ENCODE measurements at regions not wholly inside any gene's neighbourhood (a gene's known extent, or its start where the extent isn't known, plus 50 kb on each side); places are given as distances from the start of the nearest gene placed in this dataset.
"Not testable (repeated sequence)": the region's sequence is repeated elsewhere in the genome, so short reads cannot be mapped to it uniquely, and the experiment has no call there.

DNA sequence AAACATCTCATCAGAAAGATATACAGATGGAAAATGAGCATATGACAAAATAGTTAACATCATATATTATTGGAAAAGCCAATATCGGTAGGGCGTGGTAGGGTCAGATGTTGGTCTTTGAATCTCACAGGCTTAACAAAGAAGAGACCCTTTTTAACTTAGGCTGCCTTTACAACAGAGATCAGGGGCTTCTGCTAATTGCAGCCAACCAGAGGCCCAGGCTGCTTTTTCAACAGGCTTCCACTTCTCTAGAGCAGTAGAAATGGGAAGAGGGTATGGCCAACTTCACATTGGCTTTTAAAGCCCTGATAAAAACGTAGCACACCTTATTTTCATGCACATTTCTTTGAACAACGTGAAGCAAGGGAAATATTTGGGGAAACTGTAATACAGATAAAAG, 764.3 kb upstream of the CTNND2 start:
- Histone ChIP-seq H3K9me3 (ENCODE audit: severe bottlenecking) (no peaks in the 10 kb centered on the region), H3K27ac (no peak overlapping the region), H3K36me3 (no peaks in the 10 kb centered on the region), H3K4me3 (ENCODE audit: low read depth, low read length) (no peak overlapping the region), H3K27me3 (ENCODE audit: insufficient read depth, low read depth, severe bottlenecking) (no peaks in the 10 kb centered on the region)
- DNase-seq, result no peak
- TF ChIP-seq, protein P1, sequence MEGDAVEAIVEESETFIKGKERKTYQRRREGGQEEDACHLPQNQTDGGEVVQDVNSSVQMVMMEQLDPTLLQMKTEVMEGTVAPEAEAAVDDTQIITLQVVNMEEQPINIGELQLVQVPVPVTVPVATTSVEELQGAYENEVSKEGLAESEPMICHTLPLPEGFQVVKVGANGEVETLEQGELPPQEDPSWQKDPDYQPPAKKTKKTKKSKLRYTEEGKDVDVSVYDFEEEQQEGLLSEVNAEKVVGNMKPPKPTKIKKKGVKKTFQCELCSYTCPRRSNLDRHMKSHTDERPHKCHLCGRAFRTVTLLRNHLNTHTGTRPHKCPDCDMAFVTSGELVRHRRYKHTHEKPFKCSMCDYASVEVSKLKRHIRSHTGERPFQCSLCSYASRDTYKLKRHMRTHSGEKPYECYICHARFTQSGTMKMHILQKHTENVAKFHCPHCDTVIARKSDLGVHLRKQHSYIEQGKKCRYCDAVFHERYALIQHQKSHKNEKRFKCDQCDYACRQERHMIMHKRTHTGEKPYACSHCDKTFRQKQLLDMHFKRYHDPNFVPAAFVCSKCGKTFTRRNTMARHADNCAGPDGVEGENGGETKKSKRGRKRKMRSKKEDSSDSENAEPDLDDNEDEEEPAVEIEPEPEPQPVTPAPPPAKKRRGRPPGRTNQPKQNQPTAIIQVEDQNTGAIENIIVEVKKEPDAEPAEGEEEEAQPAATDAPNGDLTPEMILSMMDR (IDR thresholded peaks at IDR 0.05; ENCODE audit: low read depth, low read length), result no peak

DNA sequence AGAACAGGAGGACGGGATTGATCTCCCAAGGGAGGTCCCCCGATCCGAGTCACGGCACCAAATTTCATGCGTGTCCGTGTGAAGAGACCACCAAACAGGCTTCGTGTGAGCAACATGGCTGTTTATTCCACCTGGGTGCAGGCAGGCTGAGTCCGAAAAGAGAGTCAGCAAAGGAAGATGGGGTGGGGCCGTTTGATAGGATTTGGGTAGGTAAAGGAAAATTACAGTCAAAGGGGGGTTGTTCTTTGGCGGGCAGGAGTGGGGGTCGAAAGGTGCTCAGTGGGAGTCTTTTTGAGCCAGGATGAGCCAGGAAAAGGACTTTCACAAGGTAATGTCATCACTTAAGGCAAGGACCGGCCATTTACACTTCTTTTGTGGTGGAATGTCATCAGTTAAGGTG, 763.6 kb upstream of the CTNND2 start:
- H3K27ac ChIP-seq; H3K9me3 ChIP-seq (ENCODE audit: severe bottlenecking); H3K36me3 ChIP-seq; DNase-seq; H3K27me3 ChIP-seq (ENCODE audit: insufficient read depth, low read depth, severe bottlenecking); H3K4me3 ChIP-seq (ENCODE audit: low read depth, low read length): not testable (repeated sequence)

DNA sequence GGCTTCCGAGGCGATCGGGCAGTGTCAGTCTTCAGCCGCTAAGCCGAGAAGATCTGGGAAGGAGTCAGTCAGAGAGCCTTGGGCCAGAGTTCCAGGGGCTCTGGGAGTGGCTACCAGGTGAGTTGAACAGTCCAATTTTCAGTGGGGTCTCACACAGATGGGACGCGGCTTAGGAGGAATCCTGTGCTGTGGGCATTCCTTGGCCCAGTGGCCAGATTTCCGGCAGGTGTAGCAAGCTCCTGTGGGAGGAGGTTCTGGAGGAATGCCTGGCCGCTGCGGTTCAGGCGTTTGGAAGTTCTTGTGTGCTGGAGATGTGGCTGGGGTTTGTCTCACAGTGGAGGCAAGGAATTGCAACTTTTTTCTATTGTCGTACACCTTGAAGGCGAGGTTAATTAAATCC, 761.5 kb upstream of the CTNND2 start:
- H3K27me3 ChIP-seq (ENCODE audit: insufficient read depth, low read depth, severe bottlenecking); H3K27ac ChIP-seq; H3K36me3 ChIP-seq; DNase-seq; H3K9me3 ChIP-seq (ENCODE audit: severe bottlenecking); H3K4me3 ChIP-seq (ENCODE audit: low read depth, low read length): not testable (repeated sequence)

DNA sequence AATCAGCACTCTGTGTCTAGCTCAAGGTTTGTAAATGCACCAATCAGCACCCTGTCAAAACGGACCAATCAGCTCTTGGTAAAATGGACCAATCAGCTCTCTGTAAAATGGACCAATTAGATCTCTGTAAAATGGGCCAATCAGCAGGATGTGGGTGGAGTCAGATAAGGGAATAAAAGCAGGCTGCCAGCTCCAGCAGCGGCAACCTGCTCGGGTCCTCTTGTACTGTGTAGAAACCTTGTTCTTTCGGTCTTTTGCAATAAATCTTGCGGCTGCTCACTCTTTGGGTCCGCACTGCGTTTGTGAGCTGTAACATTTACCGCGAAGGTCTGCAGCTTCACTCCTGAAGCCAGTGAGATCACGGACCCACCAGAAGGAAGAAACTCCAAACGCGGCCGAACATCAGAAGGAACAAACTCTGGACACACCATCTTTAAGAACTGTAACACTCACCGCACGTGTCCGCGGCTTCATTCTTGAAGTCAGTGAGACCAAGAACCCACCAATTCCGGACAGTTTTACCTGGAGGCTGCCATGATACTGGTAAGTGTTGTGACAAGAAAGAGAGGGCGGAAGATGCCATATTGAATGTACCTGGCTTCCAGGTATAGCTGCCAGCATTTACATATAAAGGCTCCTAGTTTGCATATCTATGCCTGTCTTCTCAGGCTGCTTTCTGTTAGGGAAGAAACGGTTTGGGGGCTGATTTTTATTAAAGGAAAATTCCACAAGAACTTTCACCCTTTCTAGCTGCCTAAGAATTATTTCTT, 758.5 kb upstream of the CTNND2 start:
- Histone ChIP-seq H3K36me3 (no peaks in the 10 kb centered on the region), H3K4me3 (ENCODE audit: low read depth, low read length) (no peak overlapping the region), H3K27ac (no peak overlapping the region), H3K9me3 (ENCODE audit: severe bottlenecking) (peaks cover 7% of the 10 kb centered on the region), H3K27me3 (ENCODE audit: insufficient read depth, low read depth, severe bottlenecking) (no peaks in the 10 kb centered on the region)
- TF ChIP-seq, protein P1 (IDR thresholded peaks at IDR 0.05; ENCODE audit: low read depth, low read length), result no peak
- no peak for DNase-seq

DNA sequence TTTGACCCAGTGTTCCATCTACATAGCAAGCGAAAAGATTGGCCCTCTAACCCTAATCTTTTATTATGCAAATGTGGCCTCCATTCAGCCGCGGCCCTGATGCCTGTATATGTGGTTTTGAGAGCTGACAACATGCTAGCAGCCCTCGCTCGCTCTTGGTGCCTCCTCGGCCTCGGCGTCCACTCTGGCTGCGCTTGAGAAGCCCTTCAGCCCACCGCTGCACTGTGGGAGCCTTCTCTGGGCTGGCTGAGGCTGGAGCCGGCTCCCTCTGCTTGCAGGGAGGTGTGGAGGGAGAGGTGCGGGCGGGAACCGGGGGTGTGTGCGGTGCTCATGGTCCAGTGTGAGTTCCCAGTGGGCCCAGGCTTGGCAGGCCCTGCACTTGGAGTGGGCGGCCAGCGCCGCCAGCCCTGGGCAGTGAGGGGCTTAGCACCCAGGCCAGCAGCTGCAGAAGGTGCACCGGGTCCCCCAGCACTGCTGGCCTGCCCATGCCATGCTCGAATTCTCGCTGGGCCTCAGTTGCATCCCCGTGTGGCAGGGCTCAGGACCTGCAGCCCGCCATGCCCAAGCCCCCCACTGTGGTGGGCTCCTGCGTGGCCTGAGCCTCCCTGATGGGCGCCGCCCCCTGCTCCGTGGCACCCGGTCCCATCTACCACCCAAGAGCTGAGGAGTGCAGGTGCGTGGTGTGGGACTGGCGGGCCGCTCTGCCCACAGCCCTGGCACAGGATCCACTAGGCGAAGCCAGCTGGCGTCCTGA, 757.5 kb upstream of the CTNND2 start:
- no peak overlapping the region for H3K4me3 ChIP-seq (ENCODE audit: low read depth, low read length)
- H3K9me3 ChIP-seq (ENCODE audit: severe bottlenecking), result peaks cover 7% of the 10 kb centered on the region
- TF ChIP-seq, protein P1 (IDR thresholded peaks at IDR 0.05; ENCODE audit: low read depth, low read length), result no peak
- H3K27me3 ChIP-seq (ENCODE audit: insufficient read depth, low read depth, severe bottlenecking), result no peaks in the 10 kb centered on the region
- DNase-seq, result no peak
- no peak overlapping the region for H3K27ac ChIP-seq
- no peaks in the 10 kb centered on the region for H3K36me3 ChIP-seq

DNA sequence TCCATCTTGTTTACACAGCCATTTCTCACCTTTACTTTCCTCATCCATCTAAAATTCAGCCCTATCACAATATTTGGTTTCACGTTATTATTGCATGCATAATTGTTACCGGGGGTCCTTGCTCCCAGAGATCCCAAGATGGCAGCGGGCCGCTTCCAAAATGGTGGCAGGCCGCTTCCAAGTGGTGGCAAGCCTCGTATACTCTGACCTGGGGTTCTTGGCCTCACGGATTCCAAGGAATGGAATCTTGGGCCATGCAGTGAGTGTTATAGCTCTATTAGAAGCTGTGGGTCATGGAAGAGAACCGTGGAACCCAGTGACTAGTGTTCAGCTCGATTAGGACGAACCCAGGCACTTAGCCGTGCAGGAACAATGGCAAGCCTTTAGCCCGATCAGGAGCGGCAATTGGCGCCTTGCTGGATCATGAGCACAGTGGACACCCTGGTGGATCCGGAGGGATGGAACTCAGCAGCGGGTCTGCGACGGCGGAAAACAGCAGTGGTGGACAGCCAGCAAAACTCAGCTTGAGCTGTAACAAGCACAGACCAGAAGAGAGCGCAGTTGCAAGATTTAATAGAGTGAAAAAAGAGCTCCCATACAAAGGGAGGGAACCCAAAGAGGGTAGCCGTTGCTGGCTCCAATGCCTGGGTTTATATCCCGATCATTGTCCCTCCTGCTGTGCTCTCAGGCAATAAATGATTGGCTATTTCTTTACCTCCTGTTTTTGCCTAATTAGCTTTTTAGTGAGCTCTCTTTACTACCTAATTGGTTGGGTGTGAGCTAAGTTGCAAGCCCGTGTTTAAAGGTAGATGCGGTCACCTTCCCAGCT, 756.2 kb upstream of the CTNND2 start:
- not testable (repeated sequence) for H3K36me3 ChIP-seq, DNase-seq, H3K27ac ChIP-seq

DNA sequence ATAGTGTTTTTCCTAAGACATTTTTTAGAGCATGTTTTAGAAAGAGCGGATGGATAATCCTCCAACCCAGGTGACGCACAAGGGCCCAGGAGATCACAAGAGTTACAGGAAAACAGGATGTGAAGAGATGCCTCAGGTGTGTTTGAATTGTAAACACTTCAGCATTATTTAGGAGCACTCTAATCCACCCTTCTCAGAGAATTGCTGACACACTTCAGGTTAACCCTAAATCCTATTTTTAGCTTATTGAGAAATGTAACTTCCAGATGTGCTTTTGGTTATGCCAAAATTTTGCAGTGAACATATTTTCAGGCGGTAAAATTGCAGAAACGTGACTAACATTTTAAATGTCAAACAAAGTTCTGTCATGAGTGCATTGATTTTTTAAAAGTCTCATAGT, 755.4 kb upstream of the CTNND2 start:
- DNase-seq, result no peak
- no peak overlapping the region for H3K27ac ChIP-seq
- TF ChIP-seq, protein P1 (IDR thresholded peaks at IDR 0.05; ENCODE audit: low read depth, low read length), result no peak
- no peak overlapping the region for H3K4me3 ChIP-seq (ENCODE audit: low read depth, low read length)
- no peaks in the 10 kb centered on the region for H3K27me3 ChIP-seq (ENCODE audit: insufficient read depth, low read depth, severe bottlenecking)
- H3K9me3 ChIP-seq (ENCODE audit: severe bottlenecking), result peaks cover 7% of the 10 kb centered on the region
- no peaks in the 10 kb centered on the region for H3K36me3 ChIP-seq

More for the DNA sequence above, 756.2 kb upstream of the CTNND2 start:
- not testable (repeated sequence) for H3K27me3 ChIP-seq (ENCODE audit: insufficient read depth, low read depth, severe bottlenecking); H3K9me3 ChIP-seq (ENCODE audit: severe bottlenecking); H3K4me3 ChIP-seq (ENCODE audit: low read depth, low read length)

Data from WERI-Rb-1 (cell line).